Hematopoietic multipotent progenitor cell treated with erythropoietin and hydrocortisone succinate and interleukin-3 and kit ligand, for 4 days (in vitro differentiated cells): ENCODE measurements at regions not wholly inside any gene's neighbourhood (a gene's known extent, or its start where the extent isn't known, plus 50 kb on each side); places are given as distances from the start of the nearest gene placed in this dataset.

Experiments
- DNase-seq: peaks from one replicate; pipeline ENCODE4 v3.0.0-alpha.2; 2015

GRCh38 chr12:30012816-30013450 lies 229.2 kb upstream of the TMTC1 start:
- DNase-seq, result no peak

- no peak for DNase-seq
Observed at GRCh38 chr12:30010071-30011052, 226.6 kb upstream of the TMTC1 start.

GRCh38 chr12:30006021-30006420 lies 222.3 kb upstream of the TMTC1 start:
- no peak for DNase-seq

- DNase-seq, result no peak
Observed at GRCh38 chr12:30003321-30003720, 219.6 kb upstream of the TMTC1 start.

GRCh38 chr12:30002677-30003076 lies 218.9 kb upstream of the TMTC1 start:
- no peak for DNase-seq

DNA sequence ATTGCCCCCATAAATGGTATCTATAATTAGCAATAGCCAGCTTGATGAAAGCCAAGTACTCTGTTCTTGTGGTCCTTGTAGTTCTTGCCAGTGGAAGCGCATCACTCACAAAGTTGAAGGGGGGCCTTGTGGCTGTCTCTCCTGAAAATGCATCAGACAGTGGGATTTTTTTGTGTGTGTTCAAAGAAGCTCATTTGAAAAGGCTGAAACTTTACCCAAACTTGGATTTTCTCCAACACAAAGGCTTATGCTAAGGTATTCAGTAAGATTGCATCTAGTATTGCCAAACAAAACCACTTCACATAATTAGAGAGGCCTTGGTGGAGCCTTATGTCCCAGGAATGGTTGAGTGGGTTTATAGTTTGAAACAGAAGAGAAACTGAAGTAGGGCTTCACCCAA lies 216.7 kb upstream of the TMTC1 start:
- no peak for DNase-seq

DNA sequence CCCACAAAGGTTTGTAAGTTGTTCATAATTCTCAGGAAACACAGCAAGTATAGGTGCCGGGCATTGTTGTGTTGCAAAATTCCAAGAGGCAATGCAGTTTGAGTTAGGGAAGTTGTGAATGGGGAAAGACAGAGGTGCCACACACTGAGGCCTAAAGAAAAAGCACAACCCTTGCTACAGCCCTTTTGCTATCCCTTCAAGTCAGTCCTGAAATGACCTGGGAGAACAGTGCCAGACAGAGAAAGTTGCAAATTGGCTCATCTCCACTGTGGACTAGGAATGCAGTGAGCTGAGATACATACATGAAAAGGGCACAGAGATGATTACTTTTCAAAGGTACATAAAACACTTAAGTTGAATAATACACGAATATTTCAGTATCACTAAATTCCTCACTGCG lies 213.3 kb upstream of the TMTC1 start:
- DNase-seq, result no peak

GRCh38 chr12:29992366-29992765 lies 208.6 kb upstream of the TMTC1 start:
- no peak for DNase-seq

DNA sequence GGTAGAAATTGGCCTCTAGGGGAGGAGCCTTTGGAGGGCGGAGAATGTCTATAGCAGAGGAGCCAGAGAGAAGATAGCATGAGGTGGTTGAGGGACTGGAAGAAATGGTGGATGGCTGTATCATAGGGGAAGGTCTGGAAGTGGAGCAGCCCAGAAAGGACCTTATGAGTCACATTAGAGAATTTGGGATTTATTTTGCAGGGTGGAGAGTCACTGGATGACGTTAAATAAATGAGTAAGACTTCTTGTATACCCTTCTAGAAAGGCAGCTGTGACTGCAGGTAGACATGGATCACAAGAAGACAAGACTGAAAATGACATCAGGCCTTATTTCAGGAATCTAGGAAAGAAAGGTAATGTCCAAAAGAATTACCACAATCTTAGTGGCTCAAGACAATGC lies 208.2 kb upstream of the TMTC1 start:
- DNase-seq, result no peak

DNA sequence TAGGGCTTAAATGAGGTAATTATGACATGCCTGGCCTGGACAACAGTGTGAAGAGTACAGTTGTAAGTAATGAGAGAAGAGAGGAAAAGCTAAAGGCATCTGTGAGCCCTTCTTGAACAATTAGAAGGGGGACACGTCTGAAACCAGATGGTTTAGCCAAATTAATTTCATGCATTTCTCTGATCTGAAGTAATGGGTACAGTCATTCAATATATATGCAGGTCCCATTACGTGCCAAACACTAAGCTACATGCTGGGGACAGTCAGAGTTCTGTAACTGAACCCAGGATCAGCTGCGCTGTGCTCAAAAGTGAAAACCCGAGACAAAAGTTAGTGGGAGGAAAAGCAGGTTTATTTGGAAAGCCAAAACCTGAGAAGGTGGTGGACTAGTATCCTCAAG lies 207.2 kb upstream of the TMTC1 start:
- DNase-seq, result no peak

- no peak for DNase-seq
Observed at GRCh38 chr12:29983851-29984250, 200.1 kb upstream of the TMTC1 start.

DNA sequence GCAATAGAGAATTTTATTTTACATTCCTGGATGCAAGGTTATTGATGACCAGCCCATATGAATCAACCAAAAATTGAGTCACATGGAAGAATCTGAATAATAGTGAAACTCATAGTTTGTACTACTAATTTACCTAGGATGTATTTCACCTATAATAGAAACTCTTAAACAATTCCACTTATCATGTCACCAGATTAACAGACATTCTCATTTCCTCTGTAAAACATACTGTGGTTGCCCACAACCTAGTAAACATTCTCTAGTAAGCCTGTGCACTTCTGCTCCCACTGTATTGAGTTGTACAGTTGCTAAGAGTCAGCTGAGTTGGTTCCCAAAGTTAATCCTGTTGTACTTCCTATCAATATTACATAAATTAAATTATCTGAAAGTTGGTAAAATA lies 196.6 kb upstream of the TMTC1 start:
- DNase-seq, result no peak

DNA sequence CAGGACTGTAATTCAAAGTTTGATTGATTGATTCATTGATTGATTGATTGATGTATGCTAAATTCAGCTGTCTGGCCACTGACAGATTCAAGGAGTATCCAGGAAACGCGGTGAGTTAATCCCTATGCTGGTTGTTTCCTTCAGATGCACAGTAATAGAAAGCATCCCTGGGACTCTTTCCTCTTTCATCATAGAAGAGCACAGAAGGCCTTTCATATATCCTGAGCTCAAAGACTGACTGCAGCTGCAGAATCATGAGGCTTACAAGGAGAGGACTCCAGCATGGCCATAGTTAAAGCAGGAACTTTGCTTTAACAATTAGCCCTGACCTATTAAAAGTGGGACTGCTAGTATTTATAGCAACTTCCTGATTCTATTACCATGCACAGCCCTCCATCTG lies 187.7 kb upstream of the TMTC1 start:
- DNase-seq, result no peak

GRCh38 chr12:29970501-29970900 lies 186.8 kb upstream of the TMTC1 start:
- no peak for DNase-seq

- DNase-seq, result no peak
Observed at GRCh38 chr12:29962276-29963035, 178.7 kb upstream of the TMTC1 start.

DNA sequence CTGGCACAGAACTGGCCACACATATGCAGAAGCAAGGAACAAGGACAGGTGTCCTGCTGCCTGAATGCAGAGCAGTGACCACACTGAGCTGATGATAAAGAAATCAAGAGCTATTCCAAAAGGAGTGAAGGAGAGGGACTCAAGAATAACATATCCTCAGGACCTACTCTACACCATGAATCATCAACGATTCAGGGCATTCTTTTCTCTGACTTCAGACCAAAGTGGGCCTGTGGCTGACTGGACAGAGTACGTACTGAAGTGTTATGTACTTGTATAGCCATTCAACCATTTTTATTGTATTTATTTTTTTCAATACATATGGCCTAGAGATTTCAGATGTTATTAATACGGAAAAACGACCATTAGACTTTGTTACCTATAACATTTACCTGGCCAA lies 177.5 kb upstream of the TMTC1 start:
- no peak for DNase-seq

DNA sequence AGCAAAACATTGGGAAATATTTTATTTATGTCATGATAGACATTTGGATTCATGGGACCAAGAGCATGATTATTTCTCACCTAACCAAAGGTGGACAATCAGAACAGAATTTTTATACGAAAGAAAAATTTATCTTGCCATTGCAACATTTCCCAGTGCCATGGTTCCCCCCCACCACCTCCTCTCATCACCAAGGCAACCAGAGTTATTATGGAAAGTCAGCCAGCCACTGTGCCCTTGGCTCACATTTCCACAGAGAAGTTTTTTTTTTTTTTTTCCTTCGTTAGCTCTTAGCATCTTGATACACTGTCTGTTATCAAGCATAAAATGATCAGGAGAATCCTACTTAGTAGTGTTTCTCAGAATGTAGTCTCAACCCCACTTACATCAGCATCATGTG lies 176.4 kb upstream of the TMTC1 start:
- no peak for DNase-seq

DNA sequence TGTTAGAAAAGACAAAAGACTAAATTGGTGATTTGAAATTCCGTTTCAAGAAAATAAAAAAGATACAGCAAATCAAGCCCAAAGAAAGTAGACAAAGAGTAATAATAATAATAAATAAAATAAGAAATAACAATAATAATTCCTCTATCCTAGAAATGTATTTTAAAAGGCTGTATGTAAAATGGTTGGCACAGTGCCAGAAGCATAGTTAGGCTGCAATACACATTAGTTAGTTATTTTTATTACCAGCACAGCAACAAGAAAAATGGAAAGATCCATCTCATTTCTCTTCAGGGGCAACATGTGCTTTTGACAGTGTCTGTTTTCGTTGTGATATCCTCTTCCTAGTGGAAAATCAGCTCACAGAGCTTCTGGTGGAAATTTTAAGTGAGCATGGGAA lies 174.1 kb upstream of the TMTC1 start:
- DNase-seq, result peak; percentile 1

- no peak for DNase-seq
Observed at GRCh38 chr12:29945904-29946303, 162.2 kb upstream of the TMTC1 start.

- DNase-seq, result no peak
Observed at GRCh38 chr12:29944269-29945000, 160.7 kb upstream of the TMTC1 start.

- DNase-seq, result no peak
Observed at GRCh38 chr12:29943683-29944082, 159.9 kb upstream of the TMTC1 start.

GRCh38 chr12:29940811-29941210 lies 157.1 kb upstream of the TMTC1 start:
- DNase-seq, result no peak

- no peak for DNase-seq
Observed at GRCh38 chr12:29930503-29930902, 146.8 kb upstream of the TMTC1 start.
